NK-92 treated with Interleukin-12 subunit alpha and Interleukin-12 subunit beta, amount 100 ng/mL, for 24 hours (cell line): ENCODE measurements at regions not wholly inside any gene's neighbourhood (a gene's known extent, or its start where the extent isn't known, plus 50 kb on each side); places are given as distances from the start of the nearest gene placed in this dataset.

Source experiments
- DNase-seq: peaks from one replicate; lab custom pipeline; 2025; lab: John Stamatoyannopoulos, UW

DNA sequence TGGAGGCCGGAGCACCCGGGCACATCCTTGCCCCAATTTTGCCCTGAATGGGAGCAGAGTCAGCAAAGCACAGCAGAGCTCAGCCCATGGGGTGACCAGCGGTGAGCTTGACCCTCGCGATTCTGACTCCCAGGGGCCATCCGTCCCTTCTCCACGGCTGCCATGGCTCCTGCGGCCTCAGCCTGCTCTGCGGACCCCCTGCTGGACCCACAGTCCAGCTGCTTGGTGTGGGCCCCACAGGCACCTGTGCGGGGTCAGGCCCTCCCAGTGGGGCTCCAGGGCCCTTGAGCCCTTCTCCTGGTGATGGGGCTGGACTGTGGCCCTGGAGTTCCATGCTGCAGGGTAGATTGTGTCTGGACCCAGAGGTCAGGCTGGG, 144.2 kb downstream of the ENGASE start:
- no peak for DNase-seq

DNA sequence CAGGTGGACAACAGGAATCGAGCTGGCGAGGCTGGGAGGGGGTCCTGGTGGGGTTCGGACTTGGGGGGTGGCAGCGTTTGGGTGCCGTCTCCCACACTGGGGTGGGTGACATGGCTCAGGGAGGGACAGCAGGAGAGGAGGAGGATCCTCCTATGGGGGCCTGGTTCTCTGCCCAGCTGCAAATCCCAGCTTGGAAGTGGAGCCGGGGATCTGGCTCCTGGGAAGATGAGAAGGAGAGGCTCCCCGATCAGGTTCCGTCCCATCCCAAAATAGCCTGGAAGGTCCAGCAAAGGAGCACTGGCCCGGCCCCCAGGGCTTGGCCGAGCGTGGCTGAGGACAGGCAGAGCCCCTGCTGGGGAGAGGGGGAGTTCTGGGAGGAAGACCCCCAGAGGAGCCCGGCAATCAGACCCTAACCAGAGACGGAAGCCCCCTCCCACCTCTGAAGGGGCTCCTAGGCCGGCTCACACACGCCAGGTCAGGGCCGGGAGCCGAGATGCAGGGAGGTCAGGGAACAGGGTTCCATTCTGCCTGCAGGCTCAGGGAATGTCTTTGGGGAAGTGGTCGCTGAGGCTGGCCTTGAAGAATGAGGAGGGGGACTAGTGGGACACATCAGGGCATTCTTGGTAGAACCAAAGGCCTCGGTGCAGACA, 143.7 kb downstream of the ENGASE start:
- DNase-seq, result no peak

DNA sequence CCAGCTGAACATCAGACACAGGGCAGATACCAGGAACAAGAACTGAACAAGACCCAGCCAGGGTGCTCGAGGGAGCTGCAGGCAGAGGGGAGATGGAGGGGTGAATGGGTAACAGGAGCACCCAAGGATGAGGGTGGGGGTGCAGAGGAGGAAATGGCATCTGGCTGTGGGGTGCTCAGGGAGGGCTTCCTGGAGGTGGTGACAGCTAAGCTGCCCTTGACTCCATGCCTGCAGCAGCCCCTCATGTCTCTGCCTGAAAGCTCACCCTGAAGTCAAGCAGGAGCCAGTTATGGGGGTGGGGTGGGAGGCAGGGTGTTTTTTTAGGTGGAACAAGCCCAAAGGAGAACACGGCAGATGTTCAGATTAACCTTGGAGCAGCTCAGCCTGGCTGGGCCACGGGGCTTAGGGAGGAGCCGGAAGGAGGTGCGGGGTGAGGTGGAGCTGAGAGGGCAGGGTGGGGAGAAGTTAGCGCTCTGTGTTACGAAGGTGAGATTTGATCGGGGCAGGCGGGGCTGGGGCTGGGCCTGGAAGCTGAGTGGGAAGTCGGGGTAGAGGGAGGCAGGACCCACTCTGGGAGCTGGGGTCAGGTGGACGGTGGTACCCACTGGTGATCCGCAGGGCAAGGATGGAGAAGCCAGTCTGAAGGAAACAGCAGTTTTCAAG, 143.0 kb downstream of the ENGASE start:
- DNase-seq, result no peak

DNA sequence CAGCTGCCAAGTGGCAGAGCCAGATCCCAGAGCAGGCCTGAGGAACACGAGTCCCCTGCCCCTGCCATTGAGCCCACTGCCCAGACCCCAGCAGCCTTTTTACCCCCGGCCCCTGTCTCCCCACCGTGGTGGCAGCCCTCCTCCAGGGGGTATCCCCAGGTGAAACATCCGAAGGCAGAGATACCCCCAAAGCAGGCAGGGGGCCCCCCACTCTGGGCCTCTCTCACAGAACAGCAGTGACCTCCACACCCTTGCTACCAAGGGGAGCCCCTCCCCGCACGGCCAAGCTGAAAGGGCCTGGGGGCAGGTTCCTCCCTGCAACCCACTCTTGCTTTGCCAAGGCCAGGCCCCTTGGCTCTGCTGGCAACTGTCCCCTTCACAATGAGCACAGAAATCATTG, 142.2 kb downstream of the ENGASE start:
- no peak for DNase-seq

DNA sequence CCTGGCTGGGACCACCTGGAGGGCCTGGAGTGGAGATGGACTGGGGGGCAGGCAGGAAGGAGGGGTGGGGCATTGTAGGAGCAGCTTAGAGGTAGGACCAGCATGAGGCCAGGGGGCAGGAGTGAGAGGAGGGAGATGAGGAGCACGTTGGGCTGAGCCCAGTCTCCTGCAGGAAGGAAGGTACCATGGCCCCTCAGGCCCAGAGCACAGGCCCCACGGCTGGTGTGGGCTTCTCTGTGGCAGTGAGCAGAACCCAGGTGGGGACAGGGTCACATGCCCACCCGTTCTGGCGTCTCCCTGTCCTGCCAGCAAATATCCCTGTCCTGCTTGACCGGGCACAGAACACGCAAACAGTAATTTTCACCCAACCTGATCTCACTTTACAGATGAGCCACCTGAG, 141.8 kb downstream of the ENGASE start:
- no peak for DNase-seq

DNA sequence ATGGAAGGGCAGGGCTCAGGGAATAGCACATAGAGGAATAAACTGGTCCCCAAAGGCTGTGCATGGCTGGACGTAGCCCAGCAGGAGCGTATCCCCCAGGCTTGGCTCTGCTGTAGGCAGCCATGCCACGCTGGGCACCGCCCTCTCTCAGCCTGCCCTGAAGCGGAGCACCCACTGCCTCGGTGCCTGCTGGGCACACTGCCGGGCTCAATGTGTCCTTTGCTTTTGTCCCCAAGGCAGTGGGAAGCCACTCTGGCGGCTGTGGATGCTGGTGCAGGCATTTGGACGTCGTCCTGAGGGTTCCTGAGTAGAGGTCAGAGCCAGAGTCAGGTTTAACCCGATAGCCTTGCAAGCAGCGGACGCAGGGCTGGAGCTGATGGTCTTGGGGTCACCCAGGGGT, 141.0 kb downstream of the ENGASE start:
- DNase-seq, result no peak

DNA sequence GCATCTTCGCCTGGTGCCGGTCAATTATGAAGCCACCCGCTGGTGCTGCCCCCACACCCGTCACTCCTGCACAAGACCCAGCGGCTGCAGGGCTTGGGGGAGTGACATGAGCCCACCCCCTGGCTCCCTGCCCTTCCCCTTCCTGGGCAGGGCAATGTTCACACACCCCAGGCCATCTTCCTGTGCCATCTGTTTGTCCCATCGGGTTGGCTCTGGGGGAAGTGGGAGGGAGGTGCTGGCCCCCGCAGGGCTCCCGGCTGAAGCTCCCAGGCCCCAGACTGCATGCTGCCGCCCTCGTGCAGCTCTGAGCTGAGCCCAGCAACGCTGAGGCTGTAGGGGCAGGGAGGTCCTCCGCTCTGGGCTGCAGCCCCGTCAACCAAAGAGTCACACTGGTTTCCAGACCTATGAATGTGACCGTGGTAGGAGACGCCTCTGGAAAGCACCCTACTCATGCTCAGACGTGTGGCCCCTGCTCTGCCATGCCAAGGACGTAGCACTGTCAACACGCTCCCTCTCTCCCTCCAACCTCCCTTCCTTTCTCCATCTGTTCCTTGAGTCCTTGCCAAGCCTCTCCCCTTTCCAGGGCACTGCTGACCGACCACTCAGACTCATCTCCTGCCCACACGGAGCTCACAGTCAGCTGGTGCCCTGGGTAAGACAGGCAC, 140.4 kb downstream of the ENGASE start:
- no peak for DNase-seq

DNA sequence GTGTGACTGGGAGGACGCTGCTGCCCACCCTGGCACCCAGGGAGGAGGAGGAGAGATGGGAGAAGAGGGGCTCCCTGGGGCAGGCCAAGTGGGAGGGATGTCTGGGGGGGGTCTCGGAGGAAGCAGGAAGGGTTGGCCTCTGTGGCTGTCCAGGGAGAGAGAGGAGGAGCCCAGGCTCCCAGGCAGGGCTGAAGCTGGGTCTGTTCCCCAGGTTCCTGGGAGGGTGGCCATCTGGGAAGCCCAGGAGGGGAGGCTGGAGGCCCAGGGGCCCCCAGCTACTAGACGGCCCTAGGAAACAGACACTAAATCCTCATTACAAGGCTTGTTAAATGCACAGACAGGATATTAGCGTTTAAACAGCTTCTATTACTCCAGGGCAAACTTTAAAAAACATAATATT, 139.8 kb downstream of the ENGASE start:
- DNase-seq, result no peak

DNA sequence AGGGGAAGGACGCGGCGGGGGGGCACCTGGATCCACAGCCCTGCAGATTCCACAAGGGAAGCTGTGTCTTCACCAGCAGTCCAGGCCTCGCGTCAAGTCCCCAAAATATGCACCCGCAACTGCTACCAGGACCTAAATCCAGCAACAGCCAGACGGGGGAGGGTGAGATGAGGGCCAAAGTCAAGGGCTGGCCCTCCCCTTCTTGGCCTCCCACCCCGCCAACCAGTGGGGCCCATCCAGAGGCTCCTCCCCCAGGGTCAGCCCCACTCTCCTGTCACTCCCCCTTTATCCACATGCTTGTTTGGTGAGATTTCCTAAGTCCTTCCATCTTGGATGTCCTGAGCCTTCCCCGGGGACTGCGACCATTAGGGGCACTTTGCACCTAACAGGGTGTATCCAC, 138.7 kb downstream of the ENGASE start:
- no peak for DNase-seq

DNA sequence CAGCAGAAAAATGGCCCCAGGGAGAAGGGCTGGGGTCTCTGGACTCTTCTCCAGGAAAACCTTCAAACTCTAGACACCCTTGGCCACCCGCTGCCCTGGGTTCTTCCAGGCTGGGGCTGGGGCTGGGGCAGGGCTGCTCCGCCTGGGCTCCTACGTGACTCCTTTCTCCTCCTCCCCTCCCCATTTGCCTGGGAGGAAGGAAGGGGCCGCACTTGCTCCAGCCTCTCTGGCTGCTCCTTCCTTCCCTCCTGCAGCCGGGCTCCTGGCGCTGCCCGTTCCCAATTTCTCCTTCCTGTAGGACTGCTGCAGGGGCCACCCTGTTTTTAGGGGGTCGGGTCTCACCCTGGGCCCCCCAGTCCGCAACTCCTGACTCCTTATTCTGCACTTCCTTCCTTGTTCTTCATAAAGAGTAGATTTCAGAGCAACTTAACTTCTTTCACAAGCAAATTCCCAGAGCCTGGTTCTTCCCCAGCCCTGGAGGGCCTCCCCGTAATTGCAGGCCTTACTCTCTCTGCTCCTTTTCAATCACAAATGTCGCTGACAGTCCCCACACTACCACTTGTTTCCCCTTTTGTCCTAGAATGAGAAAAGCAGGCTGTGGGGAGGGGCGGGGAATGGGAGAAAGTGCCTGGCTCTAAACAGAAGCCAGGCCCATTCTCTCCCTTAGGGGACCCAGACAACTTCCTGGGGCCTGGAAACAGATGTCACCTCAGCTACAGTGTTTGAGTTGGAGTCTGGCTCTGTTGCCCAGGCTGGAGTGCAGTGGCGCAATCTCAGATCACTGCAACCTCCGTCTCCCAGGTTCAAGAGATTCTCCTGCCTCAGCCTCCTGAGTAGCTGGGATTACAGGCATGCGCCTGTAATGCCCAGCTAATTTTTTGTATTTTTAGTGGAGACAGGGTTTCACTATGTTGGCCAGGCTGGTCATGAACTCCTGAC, 137.8 kb downstream of the ENGASE start:
- no peak for DNase-seq

DNA sequence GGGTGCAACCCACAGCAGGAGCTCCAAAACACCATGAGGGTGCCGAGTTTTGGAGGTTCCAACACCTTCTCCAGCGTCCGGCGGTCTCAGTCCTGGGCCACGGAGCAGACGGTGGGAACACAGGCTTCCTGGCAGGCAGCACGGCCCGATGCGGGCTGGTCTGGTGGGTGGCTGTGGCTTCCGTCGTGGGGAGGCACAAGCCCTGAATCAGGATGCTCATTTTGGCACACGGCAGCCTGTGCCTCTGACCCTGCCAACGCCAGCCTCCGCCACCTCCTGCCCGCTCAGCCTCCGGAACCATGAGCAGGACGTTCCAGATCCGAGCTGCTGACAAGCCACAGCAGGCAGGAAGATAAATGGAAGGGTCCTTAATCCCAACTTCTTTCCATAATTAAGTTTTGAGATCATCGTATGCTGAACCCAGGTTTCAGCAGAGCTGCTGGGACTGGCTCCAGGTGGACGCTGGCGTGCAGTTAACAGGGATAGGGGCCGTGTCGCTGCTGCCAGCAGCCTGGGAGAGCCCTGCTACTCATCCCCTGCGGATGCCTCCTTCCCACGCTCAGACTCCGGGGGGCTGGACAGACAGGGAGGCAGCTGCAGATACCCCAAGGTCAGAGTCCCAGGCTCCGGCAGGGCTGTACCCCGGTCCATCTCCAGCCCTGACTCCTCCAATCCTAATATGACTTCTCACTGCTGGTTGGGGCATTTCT, 136.6 kb downstream of the ENGASE start:
- DNase-seq, result no peak

DNA sequence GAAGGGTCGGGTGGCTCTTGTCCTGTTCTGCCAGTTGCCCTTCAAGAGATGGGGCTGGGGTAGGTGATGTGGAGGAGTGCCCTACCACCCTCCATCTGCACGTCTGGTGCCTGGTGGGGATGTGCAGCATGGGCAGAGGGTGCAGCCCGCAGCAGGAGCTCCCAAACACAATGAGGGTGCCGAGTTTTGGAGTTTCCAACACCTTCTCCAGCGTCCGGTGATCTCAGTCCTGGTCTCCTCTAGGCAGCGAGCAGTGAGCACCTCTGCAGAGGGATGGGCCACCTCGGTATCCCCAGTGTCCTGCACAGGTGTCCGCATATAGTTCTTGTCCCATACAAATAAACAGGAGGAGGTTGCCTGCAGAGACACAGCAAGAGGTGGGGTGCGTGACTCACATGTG, 136.0 kb downstream of the ENGASE start:
- DNase-seq, result no peak

DNA sequence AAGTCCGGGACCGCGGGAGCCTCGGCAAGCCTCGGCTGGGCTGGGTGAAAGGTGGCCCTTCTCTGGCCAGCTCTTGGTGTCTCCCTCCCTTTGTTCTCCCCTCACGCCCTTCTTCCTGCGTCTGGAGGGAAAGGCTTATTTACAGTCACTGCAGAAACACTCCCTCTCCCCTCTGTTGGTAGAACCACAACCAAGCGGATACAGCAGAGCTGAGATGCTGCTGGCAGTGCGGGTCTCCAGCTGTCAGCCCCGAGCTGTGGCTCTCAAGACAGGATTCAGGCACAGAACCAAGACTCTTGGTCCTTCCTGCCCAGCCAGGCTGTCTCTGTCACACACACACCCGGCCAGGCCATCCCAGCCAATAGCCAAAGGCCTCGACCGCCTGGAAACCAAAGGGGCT, 133.3 kb downstream of the ENGASE start:
- DNase-seq, result no peak

DNA sequence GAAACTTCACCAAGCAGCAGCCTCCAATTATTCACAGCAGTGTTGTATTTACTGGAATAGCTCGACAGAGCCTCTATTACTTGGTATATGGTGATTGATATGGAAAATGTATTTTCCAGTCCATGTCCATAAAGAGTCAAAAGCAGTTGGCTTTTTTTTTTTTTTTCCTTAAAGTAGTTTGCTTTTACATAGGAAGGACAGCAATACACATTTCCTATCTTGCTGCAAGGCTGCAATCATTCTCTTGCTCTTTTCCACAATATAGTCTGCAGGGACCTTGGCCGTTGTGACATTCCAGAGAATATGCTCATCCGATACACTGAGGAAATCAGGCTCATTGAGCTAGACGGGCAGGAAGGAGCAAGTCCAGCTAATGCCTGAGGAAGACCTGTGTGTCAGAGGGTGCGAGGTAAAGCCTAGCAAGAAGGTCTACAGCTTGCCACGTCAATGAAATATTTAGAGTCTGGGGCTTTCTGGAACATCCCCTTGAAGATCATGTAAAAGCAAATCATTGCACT, 131.1 kb downstream of the ENGASE start:
- no peak for DNase-seq

DNA sequence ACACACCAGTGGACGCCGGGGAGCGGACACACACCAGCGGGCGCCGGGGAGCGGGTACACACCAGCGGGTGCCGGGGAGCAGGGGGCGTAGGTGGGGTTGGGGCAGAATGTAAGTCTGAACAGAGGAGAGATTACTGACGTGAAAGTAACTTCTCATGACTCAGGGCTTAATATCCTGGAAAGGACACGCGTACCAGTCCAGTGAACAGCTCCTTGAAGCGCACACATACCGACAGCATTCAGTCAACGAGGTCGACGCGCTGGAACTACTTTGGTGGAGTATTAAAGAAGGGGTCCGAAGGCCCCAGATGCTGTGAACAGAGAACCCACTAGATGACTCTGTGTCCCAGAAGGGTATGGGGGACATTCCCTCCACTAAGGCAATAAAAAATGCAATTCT, 129.6 kb downstream of the ENGASE start:
- DNase-seq, result no peak

DNA sequence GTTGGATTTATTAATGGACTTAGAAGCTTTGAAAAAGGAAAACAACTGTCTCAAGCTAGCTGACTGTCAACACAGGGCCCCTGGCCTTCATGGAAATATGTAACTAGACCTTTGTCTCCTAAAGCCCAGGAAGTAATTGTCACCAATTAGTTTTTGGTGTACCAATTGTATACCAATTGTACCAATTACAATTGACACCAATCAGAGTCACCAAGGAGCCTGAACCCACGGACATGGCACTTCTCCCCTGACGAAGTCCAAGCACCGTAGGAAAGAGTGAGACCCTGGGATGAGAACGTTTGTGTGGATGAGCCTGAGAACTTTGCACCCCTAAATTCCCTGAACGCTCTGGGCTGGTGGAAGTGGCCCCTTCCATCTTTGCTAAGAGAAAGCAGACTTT, 129.0 kb downstream of the ENGASE start:
- DNase-seq, result no peak

DNA sequence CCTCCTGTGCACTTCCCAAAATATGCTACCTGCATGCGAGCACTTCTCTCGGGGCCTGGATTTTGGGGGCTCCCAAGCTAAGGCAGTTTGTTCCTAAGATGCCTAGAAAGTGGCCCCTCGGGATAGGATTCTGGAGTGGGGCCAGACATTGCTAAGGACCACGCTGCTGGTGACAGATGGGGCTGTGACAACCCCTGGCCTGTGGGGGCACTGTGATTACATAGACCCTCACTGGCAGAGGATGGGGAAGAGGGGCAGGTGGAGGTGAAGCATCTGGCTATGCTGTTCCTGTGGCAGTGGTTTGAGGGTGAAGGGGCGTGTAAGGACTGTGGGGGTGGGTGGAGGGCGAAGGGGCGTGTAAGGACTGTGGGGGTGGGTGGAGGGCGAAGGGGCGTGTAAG, 128.4 kb downstream of the ENGASE start:
- no peak for DNase-seq

DNA sequence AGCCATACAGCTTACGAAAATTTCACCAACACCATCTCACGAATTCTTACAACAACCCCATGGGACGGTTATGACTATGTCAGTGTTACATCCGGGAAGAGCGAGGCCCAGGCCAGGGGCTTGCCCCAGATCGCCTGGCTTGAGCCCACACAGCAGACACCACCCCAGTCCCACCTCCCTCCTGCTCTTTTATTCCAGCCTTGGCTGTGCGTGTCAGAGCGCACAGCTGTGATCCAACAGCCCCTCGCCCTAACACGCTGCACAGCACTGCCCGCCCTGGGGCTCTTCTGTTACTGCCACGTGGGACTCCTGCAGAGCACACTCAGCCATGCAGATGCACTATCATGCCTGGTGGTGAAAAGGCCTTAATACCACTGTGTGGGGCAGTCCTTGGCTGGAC, 127.9 kb downstream of the ENGASE start:
- no peak for DNase-seq

DNA sequence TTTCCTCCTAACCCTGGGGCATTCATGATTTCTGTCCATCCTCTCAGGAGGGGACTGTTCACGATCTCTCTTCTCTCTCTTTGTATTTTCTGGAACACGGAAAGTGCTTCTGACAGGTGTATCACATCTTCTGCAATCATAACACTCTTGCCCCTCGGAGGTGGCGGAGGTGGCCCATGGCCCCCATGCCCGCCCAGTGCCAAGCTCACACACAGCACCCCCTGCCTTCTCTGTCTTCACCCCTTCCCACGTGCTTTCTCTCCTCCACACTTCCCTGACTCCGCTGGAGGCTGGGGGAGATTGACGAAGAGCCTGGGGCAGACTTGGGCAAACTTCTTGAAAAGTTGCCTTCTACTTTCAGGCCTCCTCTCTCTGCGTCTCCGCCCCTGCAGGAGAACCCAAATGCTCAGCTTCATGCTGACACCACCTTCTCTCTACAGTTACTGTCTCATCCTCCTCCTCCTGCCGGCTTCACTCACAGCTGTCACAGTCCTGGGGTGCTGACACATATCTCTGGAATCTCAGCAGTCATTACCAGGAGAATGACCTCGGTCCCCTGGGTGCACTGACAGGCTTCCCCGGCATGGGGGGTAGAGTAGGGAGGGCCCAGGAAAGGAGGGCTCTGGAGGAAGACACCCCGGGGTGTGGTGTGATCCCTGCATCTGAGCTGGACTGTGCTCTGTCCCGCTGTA, 127.1 kb downstream of the ENGASE start:
- no peak for DNase-seq

DNA sequence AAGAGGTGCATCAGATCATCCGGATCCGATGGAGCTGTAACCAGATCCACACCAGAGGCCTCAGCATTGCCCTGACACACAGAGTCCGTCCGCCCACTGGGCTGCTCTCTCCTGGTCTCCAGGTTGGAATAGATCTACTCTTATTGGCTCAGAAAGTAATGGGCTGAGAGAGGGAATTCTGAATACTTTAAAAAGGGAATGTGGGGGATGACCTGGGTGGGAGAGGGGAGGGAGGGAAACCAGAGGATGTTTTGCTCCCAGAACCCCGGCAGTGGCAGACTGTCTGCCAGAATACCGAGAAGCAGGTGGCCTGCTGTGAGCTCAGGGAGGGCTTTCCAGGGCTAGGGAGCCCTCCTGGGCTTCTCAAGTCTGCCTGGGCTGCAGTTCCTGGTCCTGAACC, 126.5 kb downstream of the ENGASE start:
- DNase-seq, result no peak

DNA sequence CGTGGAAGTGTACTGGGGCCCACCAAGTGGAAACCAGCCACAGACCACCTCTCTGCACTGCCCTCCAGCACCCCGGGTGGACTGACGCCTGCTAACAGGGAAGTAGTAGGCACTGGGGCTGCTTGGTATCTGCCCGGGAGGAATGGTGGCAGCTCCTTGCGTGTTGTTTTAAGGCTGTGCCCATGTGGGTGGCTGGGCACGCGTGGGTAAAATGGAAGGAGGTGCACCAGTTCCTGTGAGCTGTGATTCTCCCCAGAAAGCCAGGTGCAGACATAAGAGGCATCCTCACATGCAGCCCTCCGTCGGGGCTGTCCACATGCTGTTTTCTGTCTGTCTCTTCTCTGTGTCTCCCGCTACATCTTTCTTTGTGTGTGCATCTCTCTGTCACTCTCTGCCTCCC, 122.3 kb downstream of the ENGASE start:
- no peak for DNase-seq
